G401 (cell line): ENCODE measurements at regions not wholly inside any gene's neighbourhood (a gene's known extent, or its start where the extent isn't known, plus 50 kb on each side); places are given as distances from the start of the nearest gene placed in this dataset.

ENCODE experiments used
- DNase-seq: peaks from one replicate; pipeline ENCODE4 v3.0.0-alpha.2; 2015; ENCODE audit warnings: low spot score
- in situ Hi-C: cut with HindIII; loops from 2 replicates; pipeline ENCODE4 v1.10.0; 2016; ENCODE audit warnings: low sequenced_read_pairs, mixed read lengths

DNA sequence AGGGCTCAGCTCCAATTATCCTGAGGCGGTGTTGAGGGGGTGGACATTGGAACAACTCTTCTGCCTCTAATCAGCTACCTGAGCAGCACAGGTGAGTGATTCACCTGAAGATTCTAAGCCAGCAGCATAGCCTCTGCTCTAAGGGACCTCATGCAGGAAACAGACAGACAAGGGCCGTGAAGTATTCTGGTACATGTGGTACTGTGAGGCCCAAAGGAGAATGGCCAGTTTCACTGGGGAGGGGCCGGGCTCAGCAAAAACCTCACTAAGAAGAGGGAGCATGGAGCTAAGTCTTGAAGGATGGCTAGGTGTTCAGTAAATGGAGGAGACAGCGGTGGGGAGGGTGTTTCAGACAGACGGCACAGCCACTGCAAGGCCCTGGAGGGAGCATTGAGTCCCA, 58.5 kb upstream of the CCDC167 start:
- DNase-seq, result no peak
- in situ Hi-C loops, result no loop called here

- in situ Hi-C loops, result no loop called here
- DNase-seq, result no peak
Measured at GRCh38 chr6:37557645-37558114, 58.0 kb upstream of the CCDC167 start.

DNA sequence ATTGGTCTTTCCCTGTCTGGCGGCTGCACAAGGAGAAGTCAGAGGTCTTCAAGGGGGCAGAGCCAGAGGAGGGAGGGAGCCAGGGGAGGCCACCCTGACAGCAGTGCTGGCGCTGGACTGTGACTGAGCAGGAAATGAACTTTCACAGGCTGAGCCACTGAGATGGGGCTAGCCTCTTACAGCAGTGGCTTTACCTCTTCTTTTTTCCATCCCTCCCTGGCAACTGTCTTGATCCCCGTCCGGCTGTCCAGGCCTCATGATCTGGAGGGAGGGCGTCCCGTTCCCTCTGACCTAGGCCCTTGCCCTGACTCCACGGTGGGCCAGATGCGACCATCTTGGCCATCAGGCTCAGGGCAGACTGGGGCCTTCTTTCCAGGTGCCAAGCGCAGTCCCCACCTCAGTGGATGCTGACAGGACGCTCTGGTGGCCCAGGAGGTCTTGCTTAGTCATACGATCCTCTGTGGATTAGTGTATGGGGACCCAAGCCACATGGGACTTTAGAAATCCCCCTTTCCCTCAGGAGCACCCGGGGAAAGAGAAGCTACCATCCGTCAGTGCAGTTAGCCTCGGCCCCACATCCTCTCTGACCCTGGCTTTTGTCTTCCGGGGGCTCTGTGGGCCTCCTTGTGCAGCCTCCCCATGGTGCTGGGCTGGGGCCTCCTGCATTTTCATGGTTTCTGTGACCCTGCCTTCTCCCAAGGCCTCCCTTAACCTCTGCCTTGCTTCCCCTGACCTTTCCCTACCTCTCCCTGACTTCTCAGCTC, 57.4 kb upstream of the CCDC167 start:
- in situ Hi-C loops, result no loop called here
- DNase-seq, result peak; percentile 30

- DNase-seq, result peak; percentile 44
- in situ Hi-C loops, result no loop called here
Measured at GRCh38 chr6:37555040-37555781, 55.5 kb upstream of the CCDC167 start.

- in situ Hi-C loops, result no loop called here
- DNase-seq, result peak; percentile 52
Measured at GRCh38 chr6:37554480-37554819, 54.8 kb upstream of the CCDC167 start.

DNA sequence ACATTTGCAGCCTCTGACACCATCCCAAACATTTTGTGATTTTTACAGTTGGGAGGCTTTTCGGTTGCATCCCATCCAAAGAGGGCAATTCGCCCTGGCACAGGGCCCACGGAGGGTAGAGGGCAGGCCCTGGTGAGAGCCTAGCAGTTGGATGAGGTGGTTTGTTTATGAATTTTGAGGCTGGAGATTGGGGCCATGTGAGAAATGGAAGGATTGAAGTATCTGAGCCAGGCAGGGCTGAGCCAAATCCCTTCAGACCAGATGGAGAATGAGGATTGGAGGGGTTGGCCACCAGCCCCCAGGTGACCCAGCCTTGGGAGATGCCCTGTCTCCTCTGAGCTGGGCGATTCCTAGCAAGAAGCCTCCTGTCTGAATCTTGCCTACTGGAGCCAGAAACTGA, 52.6 kb upstream of the CCDC167 start:
- in situ Hi-C loops, result no loop called here

GRCh38 chr6:37551867-37552266, 52.2 kb upstream of the CCDC167 start:
- DNase-seq, result no peak
- in situ Hi-C loops, result no loop called here

More for the DNA sequence above, 52.6 kb upstream of the CCDC167 start:
- no peak for DNase-seq

- in situ Hi-C loops, result no loop called here
- DNase-seq, result no peak
Measured at GRCh38 chr6:37551446-37551845, 51.8 kb upstream of the CCDC167 start.

DNA sequence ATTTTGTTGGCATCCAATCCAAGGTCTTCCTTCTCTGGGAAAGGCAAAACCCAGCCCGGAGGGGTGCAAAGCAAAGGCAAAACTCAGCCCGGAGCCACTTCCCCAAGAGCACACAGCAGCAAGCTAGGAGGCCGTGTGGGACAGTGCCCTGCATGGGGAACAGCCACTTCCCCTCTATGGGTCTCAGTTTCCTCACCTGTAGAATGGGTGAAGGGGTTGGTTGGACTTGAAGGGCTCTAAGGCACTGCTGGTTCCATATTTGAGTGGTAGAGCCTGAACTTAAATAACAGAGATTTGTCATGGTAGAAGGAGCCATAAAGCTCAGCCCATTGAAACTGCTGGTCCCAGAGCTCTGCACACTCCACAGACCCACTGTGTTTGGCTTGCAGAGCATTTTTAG, 51.3 kb upstream of the CCDC167 start:
- DNase-seq, result no peak
- in situ Hi-C loops, result no loop called here

GRCh38 chr6:37550191-37550831, 50.6 kb upstream of the CCDC167 start:
- in situ Hi-C loops, result no loop called here
- DNase-seq, result no peak

GRCh38 chr6:37549558-37549957, 49.9 kb upstream of the CCDC167 start:
- DNase-seq, result no peak
- in situ Hi-C loops, result no loop called here
